ENCODE measurements at regions not wholly inside any gene's neighbourhood (a gene's known extent, or its start where the extent isn't known, plus 50 kb on each side); places are given as distances from the start of the nearest gene placed in this dataset.

- no peak for DNase-seq (ENCODE audit: low read depth)
- TF ChIP-seq, protein P1, sequence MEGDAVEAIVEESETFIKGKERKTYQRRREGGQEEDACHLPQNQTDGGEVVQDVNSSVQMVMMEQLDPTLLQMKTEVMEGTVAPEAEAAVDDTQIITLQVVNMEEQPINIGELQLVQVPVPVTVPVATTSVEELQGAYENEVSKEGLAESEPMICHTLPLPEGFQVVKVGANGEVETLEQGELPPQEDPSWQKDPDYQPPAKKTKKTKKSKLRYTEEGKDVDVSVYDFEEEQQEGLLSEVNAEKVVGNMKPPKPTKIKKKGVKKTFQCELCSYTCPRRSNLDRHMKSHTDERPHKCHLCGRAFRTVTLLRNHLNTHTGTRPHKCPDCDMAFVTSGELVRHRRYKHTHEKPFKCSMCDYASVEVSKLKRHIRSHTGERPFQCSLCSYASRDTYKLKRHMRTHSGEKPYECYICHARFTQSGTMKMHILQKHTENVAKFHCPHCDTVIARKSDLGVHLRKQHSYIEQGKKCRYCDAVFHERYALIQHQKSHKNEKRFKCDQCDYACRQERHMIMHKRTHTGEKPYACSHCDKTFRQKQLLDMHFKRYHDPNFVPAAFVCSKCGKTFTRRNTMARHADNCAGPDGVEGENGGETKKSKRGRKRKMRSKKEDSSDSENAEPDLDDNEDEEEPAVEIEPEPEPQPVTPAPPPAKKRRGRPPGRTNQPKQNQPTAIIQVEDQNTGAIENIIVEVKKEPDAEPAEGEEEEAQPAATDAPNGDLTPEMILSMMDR (conservative IDR thresholded peaks at IDR 0.05; ENCODE audit: low read depth, low read length) = no peak
- H3K4me3 ChIP-seq (ENCODE audit: low read depth, low read length) = no peak overlapping the region
These were observed 617.8 kb downstream of the PCDH7 start for GRCh38 chr4:31338000-31338399.

DNA sequence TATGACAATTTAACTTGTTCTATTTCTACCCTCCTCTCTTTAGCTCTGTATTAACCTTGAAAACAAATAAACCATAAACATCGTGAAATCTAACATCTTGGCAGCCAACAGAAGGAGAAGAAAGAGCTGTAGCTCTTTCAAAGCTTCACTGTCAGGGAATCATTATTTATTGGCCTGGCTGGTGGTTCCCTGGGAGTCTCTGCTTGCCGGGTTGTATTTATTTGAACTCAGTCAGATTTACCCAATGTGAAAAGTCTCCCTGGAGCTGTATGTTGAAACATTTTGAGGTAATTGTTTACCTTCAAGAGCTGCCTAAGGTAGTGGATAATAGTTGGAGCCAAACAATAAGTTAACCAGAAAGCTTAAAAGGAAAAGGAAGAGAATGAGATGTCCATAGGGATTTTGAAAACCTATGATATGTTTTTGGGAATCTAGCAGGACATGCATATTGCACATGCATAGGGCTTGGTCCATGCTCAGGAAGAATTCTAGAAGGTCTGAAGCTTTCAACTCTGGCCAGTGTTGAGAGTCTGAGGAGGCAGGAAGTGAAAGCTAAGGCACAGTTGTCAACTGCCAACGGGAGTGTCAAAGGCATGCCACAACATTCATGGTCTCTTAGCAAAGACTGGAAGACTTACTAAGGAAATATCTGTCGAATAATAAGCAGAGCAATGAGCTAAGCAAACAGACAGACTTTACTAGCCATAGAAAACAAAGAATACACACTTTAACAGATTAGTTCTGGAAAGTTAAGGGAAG lies 621.6 kb downstream of the PCDH7 start:
- H3K4me3 ChIP-seq (ENCODE audit: low read depth, low read length) = no peak overlapping the region
- no peak for DNase-seq (ENCODE audit: low read depth)
- TF ChIP-seq, protein P1 (conservative IDR thresholded peaks at IDR 0.05; ENCODE audit: low read depth, low read length) = no peak

DNA sequence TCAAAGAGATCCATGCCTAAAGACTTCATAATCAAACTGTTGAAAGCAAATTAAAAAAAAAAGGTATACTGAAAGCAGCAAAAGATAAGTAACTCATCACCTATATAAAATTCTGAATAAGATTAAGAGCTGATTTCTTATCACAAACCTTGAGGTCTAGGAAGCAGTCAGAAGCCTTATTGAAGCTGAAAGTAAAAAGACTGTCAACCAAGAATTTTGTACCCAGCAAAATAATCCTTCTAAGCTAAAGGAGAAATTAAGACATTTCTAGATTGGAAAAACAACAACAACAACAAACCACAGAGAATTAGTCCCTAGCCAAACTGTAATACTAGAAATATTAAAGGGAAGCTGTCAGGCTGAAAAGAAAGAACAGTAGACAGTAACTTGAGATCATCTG lies 622.9 kb downstream of the PCDH7 start:
- H3K4me3 ChIP-seq (ENCODE audit: low read depth, low read length) = no peak overlapping the region
- TF ChIP-seq, protein P1 (conservative IDR thresholded peaks at IDR 0.05; ENCODE audit: low read depth, low read length) = no peak
- no peak for DNase-seq (ENCODE audit: low read depth)

DNA sequence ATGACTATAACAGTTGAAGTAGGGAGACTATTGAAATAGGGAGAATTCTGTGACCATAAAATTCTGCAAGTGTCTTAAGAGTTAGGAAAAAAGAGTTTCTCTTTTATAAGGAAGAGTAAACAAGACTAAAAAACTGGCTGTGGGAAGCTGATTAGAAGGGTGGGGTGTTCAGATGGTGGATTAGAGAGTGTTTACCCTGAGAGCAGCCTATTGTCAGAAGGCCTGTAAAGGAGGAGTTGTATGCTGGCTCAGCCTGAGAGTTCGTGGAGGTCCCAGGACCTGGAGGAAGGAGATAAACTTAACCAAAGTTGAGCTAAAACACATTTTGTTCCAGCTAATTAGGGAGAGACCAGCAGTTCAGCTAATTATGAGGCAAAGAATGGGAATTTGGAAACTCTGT lies 629.7 kb downstream of the PCDH7 start:
- TF ChIP-seq, protein P1 (conservative IDR thresholded peaks at IDR 0.05; ENCODE audit: low read depth, low read length) = no peak
- DNase-seq (ENCODE audit: low read depth) = no peak
- H3K4me3 ChIP-seq (ENCODE audit: low read depth, low read length) = no peak overlapping the region

GRCh38 chr4:31351695-31352094 lies 631.5 kb downstream of the PCDH7 start:
- no peak overlapping the region for H3K4me3 ChIP-seq (ENCODE audit: low read depth, low read length)
- no peak for DNase-seq (ENCODE audit: low read depth)
- TF ChIP-seq, protein P1 (conservative IDR thresholded peaks at IDR 0.05; ENCODE audit: low read depth, low read length) = no peak

GRCh38 chr4:31356839-31357238 lies 636.7 kb downstream of the PCDH7 start:
- no peak overlapping the region for H3K4me3 ChIP-seq (ENCODE audit: low read depth, low read length)
- TF ChIP-seq, protein P1 (conservative IDR thresholded peaks at IDR 0.05; ENCODE audit: low read depth, low read length) = no peak
- DNase-seq (ENCODE audit: low read depth) = no peak

- DNase-seq (ENCODE audit: low read depth) = no peak
- TF ChIP-seq, protein P1 (conservative IDR thresholded peaks at IDR 0.05; ENCODE audit: low read depth, low read length) = no peak
- no peak overlapping the region for H3K4me3 ChIP-seq (ENCODE audit: low read depth, low read length)
These were observed 640.6 kb downstream of the PCDH7 start for GRCh38 chr4:31360786-31361185.
